Ishikawa (cell line): ENCODE measurements at regions not wholly inside any gene's neighbourhood (a gene's known extent, or its start where the extent isn't known, plus 50 kb on each side); places are given as distances from the start of the nearest gene placed in this dataset.

Source experiments
- CEBPB ChIP-seq: IDR thresholded peaks from 2 replicates; pipeline ENCODE4 v1.6.1; 2012
- CREB1 ChIP-seq: IDR thresholded peaks from 2 replicates; pipeline ENCODE4 v1.6.1; 2012; ENCODE audit warnings: low read depth
- EGR1 ChIP-seq: IDR thresholded peaks from 2 replicates; pipeline ENCODE4 v1.6.1; 2012
- EP300 ChIP-seq: IDR thresholded peaks from 2 replicates; pipeline ENCODE4 v1.6.1; 2012; ENCODE audit warnings: borderline replicate concordance
- FOXM1 ChIP-seq: IDR thresholded peaks from 2 replicates; pipeline ENCODE4 v1.6.1; 2012; ENCODE audit warnings: low read depth, borderline replicate concordance
- MAX ChIP-seq: IDR thresholded peaks from 2 replicates; pipeline ENCODE4 v1.6.1; 2012
- NFIC ChIP-seq: IDR thresholded peaks from 2 replicates; pipeline ENCODE4 v1.6.1; 2012
- RAD21 ChIP-seq: IDR thresholded peaks from 2 replicates; pipeline ENCODE4 v1.6.1; 2012; ENCODE audit warnings: low read depth
- REST ChIP-seq: IDR thresholded peaks from 2 replicates; pipeline ENCODE4 v1.6.1; 2012; ENCODE audit warnings: low read depth, mild to moderate bottlenecking
- TAF1 ChIP-seq: IDR thresholded peaks from 2 replicates; pipeline ENCODE4 v1.6.1; 2012; ENCODE audit warnings: low read depth, mild to moderate bottlenecking
- TCF12 ChIP-seq: IDR thresholded peaks from 2 replicates; pipeline ENCODE4 v1.6.1; 2012; ENCODE audit warnings: low read depth
- TEAD4 ChIP-seq: IDR thresholded peaks from 2 replicates; pipeline ENCODE4 v1.6.1; 2012
- USF1 ChIP-seq: IDR thresholded peaks from 2 replicates; pipeline ENCODE4 v1.6.1; 2012
- YY1 ChIP-seq: IDR thresholded peaks from 2 replicates; pipeline ENCODE4 v1.6.1; 2012; ENCODE audit warnings: low read depth
- ZBTB7A ChIP-seq: IDR thresholded peaks from 2 replicates; pipeline ENCODE4 v1.6.1; 2012; ENCODE audit warnings: low read depth

GRCh38 chr15:61421470-61421869 is 192.4 kb upstream of the RORA start:
- TF ChIP-seq EP300 (no peak), NFIC (no peak), TAF1 (no peak), EGR1 (no peak), TCF12 (no peak), TEAD4 (no peak), REST (no peak), RAD21 (no peak), FOXM1 (no peak), ZBTB7A (no peak), MAX (no peak), USF1 (no peak), CEBPB (no peak), YY1 (no peak), CREB1 (no peak)

- TF ChIP-seq YY1 (no peak), RAD21 (no peak), TEAD4 (no peak), ZBTB7A (no peak), TAF1 (no peak), REST (no peak), CREB1 (no peak), NFIC (no peak), EP300 (no peak), EGR1 (no peak)
Measured at GRCh38 chr15:61420546-61420945, 191.4 kb upstream of the RORA start.

GRCh38 chr15:61415617-61416120 is 186.6 kb upstream of the RORA start:
- TF ChIP-seq CEBPB: no peak
- no peak for TF ChIP-seq TCF12
- no peak for TF ChIP-seq EP300
- no peak for TF ChIP-seq ZBTB7A
- TF ChIP-seq TEAD4: no peak
- no peak for TF ChIP-seq USF1
- no peak for TF ChIP-seq FOXM1
- TF ChIP-seq RAD21: no peak
- TF ChIP-seq MAX: no peak
- TF ChIP-seq TAF1: no peak
- TF ChIP-seq EGR1: no peak
- no peak for TF ChIP-seq CREB1
- no peak for TF ChIP-seq YY1
- no peak for TF ChIP-seq NFIC
- no peak for TF ChIP-seq REST

GRCh38 chr15:61411902-61412510 is 182.9 kb upstream of the RORA start:
- TF ChIP-seq CEBPB (no peak), YY1 (no peak), REST (no peak), RAD21 (no peak), EGR1 (no peak), NFIC (no peak), CREB1 (no peak), FOXM1 (no peak), TCF12 (no peak), TEAD4 (no peak), TAF1 (no peak), ZBTB7A (no peak), USF1 (no peak), MAX (no peak), EP300 (no peak)
